ENCODE measurements at regions not wholly inside any gene's neighbourhood (a gene's known extent, or its start where the extent isn't known, plus 50 kb on each side); places are given as distances from the start of the nearest gene placed in this dataset.
"Not testable (repeated sequence)": the region's sequence is repeated elsewhere in the genome, so short reads cannot be mapped to it uniquely, and the experiment has no call there.

DNA sequence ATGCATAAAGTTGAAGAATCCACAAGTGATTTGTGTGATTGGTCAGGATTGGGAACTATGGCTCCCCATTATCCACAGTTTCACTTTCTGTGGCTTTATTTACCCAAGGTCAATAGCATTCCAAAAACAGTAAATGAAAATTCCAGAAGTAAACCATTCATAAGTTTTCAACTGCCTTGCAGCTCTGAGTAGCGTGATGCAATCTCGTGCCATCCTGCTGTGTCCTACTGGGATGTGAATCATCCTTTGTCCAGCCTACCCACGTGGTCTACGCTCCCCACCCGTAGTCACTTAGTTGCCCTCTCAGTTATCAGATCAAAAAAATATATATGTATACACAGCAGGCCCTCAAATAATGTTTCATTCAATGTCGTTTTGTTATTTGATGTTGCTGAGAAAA lies 89.0 kb upstream of the DLGAP1 start:
- Mint-ChIP-seq H3K27me3 (no peaks in the 10 kb centered on the region), H3K27ac (no peak overlapping the region), H3K9me3 (peaks cover 6% of the 10 kb centered on the region), H3K4me3 (no peak overlapping the region), H3K36me3 (ENCODE audit: low read depth) (no peaks in the 10 kb centered on the region), H3K4me1 (no peaks in the 10 kb centered on the region)
- no peak for DNase-seq
- CTCF ChIA-PET: no interaction called here
- POLR2A ChIA-PET: no interaction called here

GRCh38 chr18:4543711-4544110 lies 88.6 kb upstream of the DLGAP1 start:
- Mint-ChIP-seq H3K9me3 (peaks cover 6% of the 10 kb centered on the region), H3K4me3 (no peak overlapping the region), H3K4me1 (no peaks in the 10 kb centered on the region), H3K36me3 (ENCODE audit: low read depth) (no peaks in the 10 kb centered on the region), H3K27me3 (no peaks in the 10 kb centered on the region), H3K27ac (no peak overlapping the region)
- ChIA-PET POLR2A (no interaction called here), CTCF (no interaction called here)
- DNase-seq: no peak

DNA sequence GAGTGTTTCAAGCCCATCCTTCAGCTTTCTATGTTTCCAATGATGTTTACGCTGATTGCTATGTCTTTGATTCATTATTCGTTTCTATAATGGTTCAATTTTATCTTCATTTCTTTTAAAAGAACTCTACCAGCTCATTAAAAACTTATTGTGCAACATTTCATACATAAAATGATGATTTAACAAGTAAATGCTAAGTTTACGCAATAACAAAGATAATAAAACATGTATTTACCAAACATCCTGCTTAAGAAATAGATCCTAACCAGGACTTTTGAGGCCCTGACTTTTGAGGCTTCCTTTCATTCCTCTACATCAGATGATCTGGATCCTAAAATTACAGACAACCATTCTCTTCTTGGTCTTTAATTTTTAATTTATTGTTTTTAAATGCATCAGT lies 86.5 kb upstream of the DLGAP1 start:
- Mint-ChIP-seq H3K27ac (no peak overlapping the region), H3K9me3 (peaks cover 13% of the 10 kb centered on the region), H3K27me3 (no peaks in the 10 kb centered on the region), H3K36me3 (ENCODE audit: low read depth) (no peaks in the 10 kb centered on the region), H3K4me1 (no peaks in the 10 kb centered on the region), H3K4me3 (no peak overlapping the region)
- DNase-seq: no peak
- ChIA-PET POLR2A (no interaction called here), CTCF (no interaction called here)

DNA sequence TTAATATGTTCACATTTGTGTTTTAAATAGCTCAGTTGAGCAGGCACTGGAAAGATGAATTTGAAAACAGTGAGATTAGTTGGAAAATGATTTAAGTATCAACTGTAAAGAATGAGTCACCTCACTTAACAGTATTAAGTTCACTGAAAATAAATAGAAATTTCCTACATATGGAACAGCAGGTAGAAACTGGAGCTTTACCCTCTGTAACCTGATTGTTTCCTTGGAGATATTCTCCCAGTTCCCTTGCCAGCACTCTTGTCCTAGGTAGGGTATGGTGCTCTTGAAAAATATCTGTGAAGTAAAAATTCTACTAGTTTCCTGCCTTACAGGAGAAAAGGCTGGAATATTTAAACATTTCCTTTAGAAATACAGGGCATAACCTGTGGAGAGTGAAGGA lies 81.3 kb upstream of the DLGAP1 start:
- no peak overlapping the region for H3K4me3 Mint-ChIP-seq
- H3K36me3 Mint-ChIP-seq (ENCODE audit: low read depth): no peaks in the 10 kb centered on the region
- no peaks in the 10 kb centered on the region for H3K27me3 Mint-ChIP-seq
- H3K27ac Mint-ChIP-seq: no peak overlapping the region
- CTCF ChIA-PET: interaction anchor here (0.6 kb wide), 1 partner anchor 509 kb away, joined by 3 read pairs; no protein-coding TSS in a partner anchor
- no peaks in the 10 kb centered on the region for H3K4me1 Mint-ChIP-seq
- POLR2A ChIA-PET: no interaction called here
- DNase-seq: no peak
- peaks cover 18% of the 10 kb centered on the region for H3K9me3 Mint-ChIP-seq

- Mint-ChIP-seq H3K27ac (no peak overlapping the region), H3K9me3 (peaks cover 9% of the 10 kb centered on the region), H3K27me3 (no peaks in the 10 kb centered on the region), H3K4me3 (no peak overlapping the region), H3K36me3 (ENCODE audit: low read depth) (no peaks in the 10 kb centered on the region), H3K4me1 (no peaks in the 10 kb centered on the region)
- ChIA-PET POLR2A (no interaction called here), CTCF (no interaction called here)
- no peak for DNase-seq
Observed at GRCh38 chr18:4528405-4528804, 73.3 kb upstream of the DLGAP1 start.

DNA sequence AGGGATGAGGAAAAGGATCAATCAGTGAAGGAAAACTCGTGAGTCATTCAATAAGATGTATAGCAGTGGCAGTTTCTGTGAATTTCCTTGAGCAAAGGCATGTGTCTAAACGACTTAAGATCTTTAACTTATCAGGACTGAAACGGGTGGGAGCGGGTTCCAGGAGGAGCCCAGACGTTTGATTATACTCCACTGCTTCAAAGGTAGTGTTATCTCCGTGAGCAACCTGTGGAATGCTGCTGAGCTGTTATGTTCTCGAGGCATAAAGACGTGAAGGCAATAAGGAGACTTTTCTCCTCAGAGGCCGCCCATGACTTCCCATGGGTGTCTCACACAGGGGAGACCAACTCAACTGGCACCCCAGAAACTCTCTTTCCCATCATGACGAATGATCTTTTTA lies 72.7 kb upstream of the DLGAP1 start:
- H3K9me3 Mint-ChIP-seq; POLR2A ChIA-PET; H3K27ac Mint-ChIP-seq; H3K27me3 Mint-ChIP-seq; DNase-seq; CTCF ChIA-PET; H3K4me3 Mint-ChIP-seq; H3K4me1 Mint-ChIP-seq; H3K36me3 Mint-ChIP-seq (ENCODE audit: low read depth): not testable (repeated sequence)

GRCh38 chr18:4524096-4524495 lies 69.0 kb upstream of the DLGAP1 start:
- POLR2A ChIA-PET: no interaction called here
- H3K4me1 Mint-ChIP-seq: no peaks in the 10 kb centered on the region
- DNase-seq: no peak
- H3K36me3 Mint-ChIP-seq (ENCODE audit: low read depth): no peaks in the 10 kb centered on the region
- CTCF ChIA-PET: no interaction called here
- no peak overlapping the region for H3K4me3 Mint-ChIP-seq
- peaks cover 6% of the 10 kb centered on the region for H3K9me3 Mint-ChIP-seq
- no peak overlapping the region for H3K27ac Mint-ChIP-seq
- H3K27me3 Mint-ChIP-seq: no peaks in the 10 kb centered on the region

DNA sequence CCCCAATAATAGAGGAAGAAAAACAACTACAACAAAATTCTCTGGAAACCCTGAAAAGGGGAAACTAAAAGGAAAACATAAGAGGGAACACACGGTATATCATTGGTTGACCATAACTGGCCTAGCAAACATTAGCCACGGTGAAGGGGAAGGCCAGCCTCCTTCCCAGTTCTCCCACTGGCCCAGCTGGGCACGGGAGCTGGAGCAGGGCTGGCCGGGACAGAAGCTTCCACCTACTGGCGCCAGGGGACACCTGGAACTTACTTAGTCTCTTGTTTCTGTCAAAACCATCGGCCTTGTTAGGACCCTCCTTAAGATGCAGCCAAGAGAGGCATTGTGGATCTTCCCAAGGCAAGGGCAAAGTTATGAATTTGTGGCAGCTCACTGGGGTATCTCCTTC lies 56.1 kb upstream of the DLGAP1 start:
- Mint-ChIP-seq H3K9me3 (peaks cover 12% of the 10 kb centered on the region), H3K4me1 (no peaks in the 10 kb centered on the region), H3K27ac (no peak overlapping the region), H3K4me3 (no peak overlapping the region), H3K27me3 (no peaks in the 10 kb centered on the region), H3K36me3 (ENCODE audit: low read depth) (no peaks in the 10 kb centered on the region)
- POLR2A ChIA-PET: no interaction called here
- DNase-seq: no peak
- CTCF ChIA-PET: no interaction called here

DNA sequence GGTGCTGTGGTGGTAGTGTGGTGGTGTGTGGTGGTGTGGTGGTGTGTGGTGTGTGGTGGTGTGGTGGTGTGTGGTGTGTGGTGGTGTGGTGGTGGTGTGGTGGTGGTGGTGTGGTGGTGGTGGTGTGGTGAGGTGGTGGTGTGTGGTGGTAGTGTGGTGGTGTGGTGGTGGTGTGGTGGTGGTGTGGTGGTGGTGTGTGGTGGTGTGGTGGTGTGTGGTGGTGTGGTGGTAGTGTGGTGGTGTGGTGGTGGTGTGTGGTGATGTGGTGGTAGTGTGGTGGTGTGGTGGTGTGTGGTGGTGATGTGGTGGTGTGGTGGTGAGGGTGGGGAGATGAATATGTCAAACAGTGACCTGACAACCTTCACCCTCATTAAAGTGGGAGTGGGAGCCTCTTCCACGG lies 55.6 kb upstream of the DLGAP1 start:
- H3K4me1 Mint-ChIP-seq: no peaks in the 10 kb centered on the region
- H3K9me3 Mint-ChIP-seq: peaks cover 12% of the 10 kb centered on the region
- no peak overlapping the region for H3K4me3 Mint-ChIP-seq
- no peak for DNase-seq
- CTCF ChIA-PET: no interaction called here
- POLR2A ChIA-PET: no interaction called here
- no peak overlapping the region for H3K27ac Mint-ChIP-seq
- no peaks in the 10 kb centered on the region for H3K36me3 Mint-ChIP-seq (ENCODE audit: low read depth)
- no peaks in the 10 kb centered on the region for H3K27me3 Mint-ChIP-seq

DNA sequence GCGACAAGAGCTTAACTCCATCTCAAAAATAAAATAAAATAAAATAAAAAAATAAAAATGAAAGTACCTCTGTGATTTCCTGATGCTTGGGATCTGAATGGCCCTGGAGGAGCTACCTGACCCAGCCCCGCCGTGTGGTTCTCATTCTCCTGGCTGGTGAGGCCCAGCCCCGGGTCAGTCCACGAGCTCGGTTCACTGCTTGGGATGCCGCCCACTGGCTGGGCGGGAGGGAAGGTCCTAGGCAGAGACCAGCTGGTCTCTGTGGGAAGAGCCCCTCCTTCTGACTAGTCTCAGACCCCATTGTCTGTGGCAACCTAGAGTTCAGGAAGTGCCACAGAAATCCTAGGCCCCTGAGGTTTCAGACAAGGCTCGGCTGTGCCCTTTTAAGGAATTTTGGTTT lies 55.1 kb upstream of the DLGAP1 start:
- Mint-ChIP-seq H3K27ac (no peak overlapping the region), H3K4me3 (no peak overlapping the region)

More for the DNA sequence above, 55.1 kb upstream of the DLGAP1 start:
- ChIA-PET CTCF (no interaction called here), POLR2A (no interaction called here)
- H3K4me1 Mint-ChIP-seq: no peaks in the 10 kb centered on the region
- no peak for DNase-seq
- no peaks in the 10 kb centered on the region for H3K27me3 Mint-ChIP-seq
- peaks cover 12% of the 10 kb centered on the region for H3K9me3 Mint-ChIP-seq
- H3K36me3 Mint-ChIP-seq (ENCODE audit: low read depth): no peaks in the 10 kb centered on the region
